GM12875 (cell line): ENCODE measurements at regions not wholly inside any gene's neighbourhood (a gene's known extent, or its start where the extent isn't known, plus 50 kb on each side); places are given as distances from the start of the nearest gene placed in this dataset.
A peak's percentile ranks its signal among the peaks of the same experiment; 100 is the strongest.

Experiments used
- H3K4me3 ChIP-seq: one replicate; pipeline ENCODE4 v1.5.1; 2011; ENCODE audit warnings: low read depth, low read length, control low read depth
- CTCF ChIP-seq: IDR thresholded peaks from 2 replicates; pipeline ENCODE4 v1.5.1; 2011; ENCODE audit warnings: low read depth, mild to moderate bottlenecking, control low read depth, inconsistent platforms, low read length, moderate library complexity, borderline replicate concordance; ENCODE audit not compliant: insufficient read depth

- TF ChIP-seq CTCF, result no peak
- H3K4me3 ChIP-seq, result no peak overlapping the region
Measured at GRCh38 chr5:160500786-160501779, 79.4 kb downstream of the PTTG1 start.

- no peak overlapping the region for H3K4me3 ChIP-seq
- no peak for TF ChIP-seq CTCF
Measured at GRCh38 chr5:160504906-160505305, 83.3 kb downstream of the PTTG1 start.

- H3K4me3 ChIP-seq, result peak overlapping the region; percentile 28
- TF ChIP-seq CTCF, result no peak
Measured at GRCh38 chr5:160506006-160507004, 84.7 kb downstream of the PTTG1 start.

- H3K4me3 ChIP-seq, result no peak overlapping the region
- no peak for TF ChIP-seq CTCF
Measured at GRCh38 chr5:160507221-160507721, 85.6 kb downstream of the PTTG1 start.

- peak; percentile 60; the same call in 1 of the 2 replicates for TF ChIP-seq CTCF
- H3K4me3 ChIP-seq, result no peak overlapping the region
Measured at GRCh38 chr5:160508780-160509361, 87.2 kb downstream of the PTTG1 start.

- H3K4me3 ChIP-seq, result no peak overlapping the region
- TF ChIP-seq CTCF, result no peak
Measured at GRCh38 chr5:160511280-160511929, 89.8 kb downstream of the PTTG1 start.
